Muscle layer of colon (tissue), 2 donors: ENCODE measurements at regions not wholly inside any gene's neighbourhood (a gene's known extent, or its start where the extent isn't known, plus 50 kb on each side); places are given as distances from the start of the nearest gene placed in this dataset.

Source experiments
- H3K27ac ChIP-seq: one replicate; pipeline ENCODE4 v1.7.0; 2013; ENCODE audit warnings: low read depth, mild to moderate bottlenecking, low read length, moderate library complexity
- H3K27me3 ChIP-seq, 2 donors: one replicate each; pipeline ENCODE4 v1.7.0; 2013; ENCODE audit warnings: low read length in 2 of 2, mild to moderate bottlenecking in 2 of 2; ENCODE audit not compliant: insufficient read depth in 2 of 2, control insufficient read depth in 1 of 2
- H3K36me3 ChIP-seq: one replicate; pipeline ENCODE4 v1.7.0; 2013; ENCODE audit warnings: mild to moderate bottlenecking, low read length; ENCODE audit not compliant: insufficient read depth
- H3K4me1 ChIP-seq: one replicate; pipeline ENCODE4 v1.7.0; 2013; ENCODE audit warnings: mild to moderate bottlenecking, low read length; ENCODE audit not compliant: insufficient read depth
- H3K4me3 ChIP-seq, 2 donors: one replicate each; pipeline ENCODE4 v1.7.0; 2013; ENCODE audit warnings: low read length in 2 of 2, low read depth in 1 of 2, mild to moderate bottlenecking in 1 of 2, moderate library complexity in 1 of 2
- H3K9ac ChIP-seq: one replicate; pipeline ENCODE4 v1.7.0; 2013; ENCODE audit warnings: low read length
- H3K9me3 ChIP-seq: one replicate; pipeline ENCODE4 v1.7.0; 2013; ENCODE audit warnings: mild to moderate bottlenecking, low read length
- donor health status: abdominal sarcoma.
- donor health status: Adenocarcinoma of cecum.

- no peak overlapping the region for H3K27ac ChIP-seq
- no peak overlapping the region for H3K9ac ChIP-seq
- H3K36me3 ChIP-seq: no peaks in the 10 kb centered on the region
- H3K27me3 ChIP-seq: no peaks in the 10 kb centered on the region
- H3K4me3 ChIP-seq: no peak overlapping the region
- no peaks in the 10 kb centered on the region for H3K9me3 ChIP-seq
- no peaks in the 10 kb centered on the region for H3K4me1 ChIP-seq
Measured at GRCh38 chr5:8660133-8660893, 791.4 kb downstream of the MTRR start.

- Histone ChIP-seq H3K36me3 (no peaks in the 10 kb centered on the region), H3K27me3 (no peaks in the 10 kb centered on the region), H3K9ac (no peak overlapping the region), H3K27ac (no peak overlapping the region), H3K9me3 (no peaks in the 10 kb centered on the region), H3K4me1 (no peaks in the 10 kb centered on the region), H3K4me3 (no peak overlapping the region)
Measured at GRCh38 chr5:8663374-8663773, 794.4 kb downstream of the MTRR start.

GRCh38 chr5:8675182-8675581 is 806.2 kb downstream of the MTRR start:
- H3K27me3 ChIP-seq: no peaks in the 10 kb centered on the region

GRCh38 chr5:8676695-8677094 is 807.7 kb downstream of the MTRR start:
- no peak overlapping the region for H3K4me3 ChIP-seq
- no peaks in the 10 kb centered on the region for H3K4me1 ChIP-seq
- no peak overlapping the region for H3K9ac ChIP-seq

More at GRCh38 chr5:8675182-8675581, 806.2 kb downstream of the MTRR start:
- Histone ChIP-seq H3K36me3 (no peaks in the 10 kb centered on the region), H3K4me1 (no peaks in the 10 kb centered on the region), H3K9me3 (no peaks in the 10 kb centered on the region), H3K9ac (no peak overlapping the region), H3K4me3 (no peak overlapping the region), H3K27ac (no peak overlapping the region)

GRCh38 chr5:8682381-8682780 is 813.4 kb downstream of the MTRR start:
- Histone ChIP-seq H3K4me1 (no peaks in the 10 kb centered on the region), H3K36me3 (no peaks in the 10 kb centered on the region), H3K27me3 (no peaks in the 10 kb centered on the region), H3K27ac (no peak overlapping the region), H3K4me3 (no peak overlapping the region), H3K9me3 (no peaks in the 10 kb centered on the region), H3K9ac (no peak overlapping the region)

More at GRCh38 chr5:8676695-8677094, 807.7 kb downstream of the MTRR start:
- Histone ChIP-seq H3K27me3 (no peaks in the 10 kb centered on the region), H3K9me3 (no peaks in the 10 kb centered on the region), H3K36me3 (no peaks in the 10 kb centered on the region), H3K27ac (no peak overlapping the region)

GRCh38 chr5:8683496-8683895 is 814.5 kb downstream of the MTRR start:
- Histone ChIP-seq H3K4me1 (no peaks in the 10 kb centered on the region), H3K27ac (no peak overlapping the region), H3K4me3 (no peak overlapping the region), H3K27me3 (no peaks in the 10 kb centered on the region), H3K36me3 (no peaks in the 10 kb centered on the region), H3K9ac (no peak overlapping the region), H3K9me3 (no peaks in the 10 kb centered on the region)

GRCh38 chr5:8685704-8686103 is 816.8 kb downstream of the MTRR start:
- H3K4me3 ChIP-seq: no peak overlapping the region
- no peak overlapping the region for H3K9ac ChIP-seq
- H3K9me3 ChIP-seq: no peaks in the 10 kb centered on the region
- H3K36me3 ChIP-seq: no peaks in the 10 kb centered on the region
- no peaks in the 10 kb centered on the region for H3K4me1 ChIP-seq
- no peak overlapping the region for H3K27ac ChIP-seq
- H3K27me3 ChIP-seq: no peaks in the 10 kb centered on the region

- H3K4me1 ChIP-seq: no peaks in the 10 kb centered on the region
- no peaks in the 10 kb centered on the region for H3K27me3 ChIP-seq
- H3K36me3 ChIP-seq: no peaks in the 10 kb centered on the region
- no peak overlapping the region for H3K27ac ChIP-seq
- no peak overlapping the region for H3K9ac ChIP-seq
- no peaks in the 10 kb centered on the region for H3K9me3 ChIP-seq
- H3K4me3 ChIP-seq: no peak overlapping the region
Measured at GRCh38 chr5:8686707-8687106, 817.8 kb downstream of the MTRR start.

GRCh38 chr5:8689773-8690172 is 820.8 kb downstream of the MTRR start:
- Histone ChIP-seq H3K4me3 (no peak overlapping the region), H3K36me3 (no peaks in the 10 kb centered on the region), H3K4me1 (no peaks in the 10 kb centered on the region), H3K27ac (no peak overlapping the region), H3K9ac (no peak overlapping the region), H3K9me3 (no peaks in the 10 kb centered on the region), H3K27me3 (no peaks in the 10 kb centered on the region)

GRCh38 chr5:8691221-8691620 is 822.3 kb downstream of the MTRR start:
- Histone ChIP-seq H3K4me3 (no peak overlapping the region), H3K27ac (no peak overlapping the region), H3K36me3 (no peaks in the 10 kb centered on the region), H3K27me3 (no peaks in the 10 kb centered on the region), H3K4me1 (no peaks in the 10 kb centered on the region), H3K9ac (no peak overlapping the region), H3K9me3 (no peaks in the 10 kb centered on the region)

GRCh38 chr5:8693341-8693844 is 824.4 kb downstream of the MTRR start:
- Histone ChIP-seq H3K27me3 (no peaks in the 10 kb centered on the region), H3K4me3 (no peak overlapping the region), H3K9me3 (no peaks in the 10 kb centered on the region), H3K27ac (no peak overlapping the region), H3K36me3 (no peaks in the 10 kb centered on the region), H3K9ac (no peak overlapping the region), H3K4me1 (no peaks in the 10 kb centered on the region)

- Histone ChIP-seq H3K9ac (no peak overlapping the region), H3K27ac (no peak overlapping the region), H3K4me3 (no peak overlapping the region), H3K27me3 (no peaks in the 10 kb centered on the region), H3K9me3 (no peaks in the 10 kb centered on the region), H3K4me1 (no peaks in the 10 kb centered on the region), H3K36me3 (no peaks in the 10 kb centered on the region)
Measured at GRCh38 chr5:8694545-8694944, 825.6 kb downstream of the MTRR start.
